GM15510 (cell line): ENCODE measurements at regions not wholly inside any gene's neighbourhood (a gene's known extent, or its start where the extent isn't known, plus 50 kb on each side); places are given as distances from the start of the nearest gene placed in this dataset.

Source experiments
- POLR2A ChIP-seq: IDR thresholded peaks from 3 replicates; pipeline ENCODE4 v1.6.1; 2011; ENCODE audit warnings: borderline replicate concordance; ENCODE audit not compliant: insufficient read length; ENCODE audit errors: extremely low read depth

GRCh38 chr9:110073356-110073905 lies 134.5 kb downstream of the C9orf152 start:
- TF ChIP-seq POLR2A: no peak

GRCh38 chr9:110076894-110077725 lies 130.8 kb downstream of the C9orf152 start:
- no peak for TF ChIP-seq POLR2A

- TF ChIP-seq POLR2A: no peak
Observed at GRCh38 chr9:110077925-110078324, 130.0 kb downstream of the C9orf152 start.

- no peak for TF ChIP-seq POLR2A
Observed at GRCh38 chr9:110078604-110079003, 129.4 kb downstream of the C9orf152 start.

- TF ChIP-seq POLR2A: no peak
Observed at GRCh38 chr9:110081395-110081794, 126.6 kb downstream of the C9orf152 start.

- no peak for TF ChIP-seq POLR2A
Observed at GRCh38 chr9:110083866-110084265, 124.1 kb downstream of the C9orf152 start.

GRCh38 chr9:110086537-110086936 lies 121.4 kb downstream of the C9orf152 start:
- TF ChIP-seq POLR2A: no peak

GRCh38 chr9:110087605-110088004 lies 120.4 kb downstream of the C9orf152 start:
- no peak for TF ChIP-seq POLR2A

GRCh38 chr9:110088099-110088498 lies 119.9 kb downstream of the C9orf152 start:
- TF ChIP-seq POLR2A: no peak

GRCh38 chr9:110089681-110090370 lies 118.1 kb downstream of the C9orf152 start:
- no peak for TF ChIP-seq POLR2A

GRCh38 chr9:110092792-110093191 lies 115.2 kb downstream of the C9orf152 start:
- TF ChIP-seq POLR2A: no peak

- no peak for TF ChIP-seq POLR2A
Observed at GRCh38 chr9:110093417-110093816, 114.5 kb downstream of the C9orf152 start.

- no peak for TF ChIP-seq POLR2A
Observed at GRCh38 chr9:110093871-110094270, 114.1 kb downstream of the C9orf152 start.

GRCh38 chr9:110095161-110095595 lies 112.8 kb downstream of the C9orf152 start:
- no peak for TF ChIP-seq POLR2A

- TF ChIP-seq POLR2A: no peak
Observed at GRCh38 chr9:110095776-110096175, 112.2 kb downstream of the C9orf152 start.
